K562 (cell line): ENCODE measurements at regions not wholly inside any gene's neighbourhood (a gene's known extent, or its start where the extent isn't known, plus 50 kb on each side); places are given as distances from the start of the nearest gene placed in this dataset.

Experiments
- ATAC-seq: fragments of 200-7000 bp; cut with Tn5 transposase; 3 replicates; pipeline ENCODE4 v1.9.1; 2020; ENCODE audit warnings: moderate library complexity
- BruUV-seq: library from RNA; stranded (reverse); fragments of 400-500 nt; replicated peaks from 2 replicates; lab custom pipeline; 2021; lab: Mats Ljungman, UMichigan
- CTCF ChIA-PET: fragments of 300-600 bp; formaldehyde crosslinking; extraction: SDS; loops from one replicate; lab custom pipeline; 2021; ENCODE audit warnings: low intra/inter-chr PET ratio; lab: Yijun Ruan, JAX
- POLR2A ChIA-PET: fragments of 300-600, 350-650 bp; sonication (Branson Sonifier 250); formaldehyde crosslinking; extraction: SDS; loops from one replicate; lab custom pipeline; 2021; ENCODE audit warnings: antibody characterized with exemption, inconsistent platforms; lab: Yijun Ruan, JAX
- DNase-seq, 4 experiments: peaks; one replicate each; pipeline versions ENCODE4 v3.0.0 to v3.0.0-alpha.2; 2011 to 2018; ENCODE audit warnings: low spot score in 3 of 4, mixed read lengths in 3 of 4; ENCODE audit errors: extremely low read depth in 1 of 4
- FAIRE-seq: peaks from 2 replicates; lab custom pipeline; 2011; peaks lifted over from hg19 to GRCh38; lab: Jason Lieb, UNC
- H2AFZ ChIP-seq: 2 replicates; pipeline ENCODE4 v1.6.0; 2011; ENCODE audit warnings: low read depth, low read length, control low read depth, inconsistent platforms
- H3K27ac ChIP-seq: fragments of 200-600 bp; 3 replicates; pipeline ENCODE4 v1.8.0; 2011; ENCODE audit warnings: low read depth, mild to moderate bottlenecking, control low read depth, inconsistent platforms, low read length, moderate library complexity, mixed read lengths; ENCODE audit errors: extremely low read depth
- H3K27me3 ChIP-seq, 2 experiments: fragments of 300-600 bp in 1 of 2; 2 replicates in 1 of 2; 3 replicates in 1 of 2; pipeline versions ENCODE4 v1.6.0 to v1.8.0; 2011; ENCODE audit warnings: inconsistent platforms in 2 of 2, low read length in 2 of 2, mild to moderate bottlenecking in 1 of 2, mixed read lengths in 1 of 2, moderate library complexity in 1 of 2; ENCODE audit not compliant: control insufficient read depth in 2 of 2, insufficient read depth in 2 of 2
- H3K36me3 ChIP-seq: fragments of 300-600 bp; 3 replicates; pipeline ENCODE4 v1.8.0; 2011; ENCODE audit warnings: mild to moderate bottlenecking, low read length, inconsistent platforms; ENCODE audit not compliant: control insufficient read depth, insufficient read depth
- H3K4me1 ChIP-seq, 2 experiments: fragments of 200-600 bp in 1 of 2; replicated peaks in 1 of 2; 2 replicates in 1 of 2; 3 replicates in 1 of 2; pipeline versions ENCODE4 v1.5.1 to v1.8.0; 2011; ENCODE audit warnings: inconsistent platforms in 2 of 2, low read length in 2 of 2, mild to moderate bottlenecking in 1 of 2, mixed read lengths in 1 of 2, moderate library complexity in 1 of 2; ENCODE audit not compliant: control insufficient read depth in 2 of 2, insufficient read depth in 2 of 2
- H3K4me2 ChIP-seq: 2 replicates; pipeline ENCODE4 v1.6.1; 2011; ENCODE audit warnings: low read length, control low read depth, inconsistent platforms, mixed read lengths; ENCODE audit not compliant: insufficient read depth
- H3K4me3 ChIP-seq: fragments of 200-600 bp; sonication (generic), shearing (Covaris generic); 2 replicates; pipeline ENCODE4 v1.5.1; 2016; ENCODE audit warnings: control low read depth, inconsistent platforms
- H3K79me2 ChIP-seq: fragments of 200-600 bp; 3 replicates; pipeline ENCODE4 v1.8.0; 2011; ENCODE audit warnings: low read length, inconsistent platforms; ENCODE audit not compliant: control insufficient read depth, insufficient read depth
- H3K9ac ChIP-seq, 2 experiments: 2 replicates each; pipeline versions ENCODE4 v1.6.0 to v1.6.1; 2011; ENCODE audit warnings: low read depth in 2 of 2, low read length in 2 of 2, control low read depth in 1 of 2, inconsistent platforms in 1 of 2, mild to moderate bottlenecking in 1 of 2, mixed read lengths in 1 of 2; ENCODE audit not compliant: insufficient read depth in 1 of 2
- H3K9me1 ChIP-seq: one replicate; pipeline ENCODE4 v1.6.0; 2011; ENCODE audit warnings: inconsistent platforms, mild to moderate bottlenecking, low read length, moderate library complexity; ENCODE audit not compliant: control insufficient read depth, insufficient read depth
- H3K9me3 ChIP-seq: replicated peaks from 2 replicates; pipeline ENCODE4 v1.5.1; 2011; ENCODE audit warnings: low read depth, low read length, inconsistent platforms; ENCODE audit not compliant: control insufficient read depth, insufficient read depth
- H4K20me1 ChIP-seq: replicated peaks from 2 replicates; pipeline ENCODE4 v1.6.1; 2011; ENCODE audit warnings: low read length, inconsistent platforms, mixed read lengths; ENCODE audit not compliant: control insufficient read depth, insufficient read depth
- BRCA1 ChIP-seq, 2 experiments: fragments of 450-650 bp in 1 of 2; sonication (generic) in 1 of 2; formaldehyde crosslinking in 1 of 2; IDR thresholded peaks; 2 replicates each; pipeline versions ENCODE4 v1.5.0 to v1.6.1; 2017 to 2020; ENCODE audit warnings: mild to moderate bottlenecking in 1 of 2, missing genetic modification reagents in 1 of 2
- CBFB ChIP-seq: sonication (generic); formaldehyde crosslinking; IDR thresholded peaks from 2 replicates; pipeline ENCODE4 v1.4.0; 2020; ENCODE audit warnings: mild to moderate bottlenecking, missing genetic modification reagents
- CSDE1 ChIP-seq, 2 experiments: fragments of 450-650 bp; IDR thresholded peaks; 2 replicates each; pipeline ENCODE4 v1.6.1; 2016; ENCODE audit warnings: mild to moderate bottlenecking in 1 of 2
- FOSL1 ChIP-seq: fragments of 200-800 bp; sonication (Bioruptor generic); conservative IDR thresholded peaks from 2 replicates; pipeline ENCODE4 v1.6.1; 2016; ENCODE audit warnings: missing genetic modification characterization, missing compliant biosample characterization
- NCOA2 ChIP-seq, 2 experiments: fragments of 450-650 bp; IDR thresholded peaks; 2 replicates each; pipeline ENCODE4 v1.6.1; 2018; ENCODE audit warnings: mild to moderate bottlenecking in 2 of 2, moderate library complexity in 1 of 2; ENCODE audit not compliant: partially characterized antibody in 2 of 2
- PHB ChIP-seq: fragments of 250-450 bp; sonication (Bioruptor Pico); IDR thresholded peaks from 2 replicates; pipeline ENCODE4 v1.5.0; 2021
- ZNF280B ChIP-seq: fragments of 250-450 bp; sonication (Bioruptor Pico); IDR thresholded peaks from 2 replicates; pipeline ENCODE4 v1.5.1; 2021; ENCODE audit warnings: mild to moderate bottlenecking
- ZNF507 ChIP-seq: conservative IDR thresholded peaks from 2 replicates; pipeline ENCODE4 v1.6.1; 2017; ENCODE audit warnings: missing genetic modification characterization, missing compliant biosample characterization
- ZNF561 ChIP-seq: fragments of 450-650 bp; formaldehyde crosslinking; conservative IDR thresholded peaks from 2 replicates; pipeline ENCODE4 v1.4.0; 2020; ENCODE audit warnings: mild to moderate bottlenecking, moderate library complexity
- WGBS: fragments of 100-300 bp; shearing (Covaris generic); methylation state at CpG from one replicate; pipeline ENCODE4 v1.1.6; 2016; ENCODE audit warnings: low coverage, mixed read lengths; ENCODE audit not compliant: insufficient coverage; ENCODE audit errors: missing lambda C conversion rate; 5-methylcytosine and 5-hydroxymethylcytosine counted together
- in situ Hi-C: fragments of 300-500 bp; cut with MboI; formaldehyde crosslinking; loops from 4 replicates; pipeline ENCODE4 v1.15.0; 2018; ENCODE audit warnings: inconsistent platforms, mixed read lengths
- intact Hi-C: fragments of 100-400 bp; cut with micrococcal nuclease; formaldehyde crosslinking; loops from 2 replicates; pipeline ENCODE4 v1.14.2; 2022

- Histone ChIP-seq H3K27me3 (no peaks in the 10 kb centered on the region), H3K9me3 (no peaks in the 10 kb centered on the region), H3K4me1 (no peaks in the 10 kb centered on the region), H3K9ac (no peak overlapping the region), H3K4me2 (no peak overlapping the region), H4K20me1 (no peaks in the 10 kb centered on the region), H3K9me1 (no peaks in the 10 kb centered on the region), H3K79me2 (no peaks in the 10 kb centered on the region), H3K4me3 (no peak overlapping the region), H3K27ac (no peak overlapping the region), H3K36me3 (no peaks in the 10 kb centered on the region), H2AFZ (no peak overlapping the region)
- ATAC-seq (no peak), FAIRE-seq (no peak), DNase-seq (no peak)
- CTCF ChIA-PET: no interaction called here
- in situ Hi-C loops: no loop called here
- POLR2A ChIA-PET: no interaction called here
- no peak for TF ChIP-seq ZNF280B (CRISPR knock-in tag)
- no peak for TF ChIP-seq ZNF507
- no peak for TF ChIP-seq ZNF561 (CRISPR knock-in tag)
- BruUV-seq: no TSS peak
- WGBS: 0% methylated on average over 1 of the region's 1 CpG
- intact Hi-C loops: no loop called here
These were observed 459.3 kb downstream of the CETN3 start for GRCh38 chr5:89950234-89950633.

GRCh38 chr5:89948977-89949376 lies 460.6 kb downstream of the CETN3 start:
- POLR2A ChIA-PET: no interaction called here
- DNase-seq: no peak
- Histone ChIP-seq H3K27ac (no peak overlapping the region), H2AFZ (no peak overlapping the region), H3K9ac (no peak overlapping the region), H3K79me2 (no peaks in the 10 kb centered on the region), H3K4me1 (no peaks in the 10 kb centered on the region), H3K36me3 (no peaks in the 10 kb centered on the region), H3K4me2 (no peak overlapping the region), H3K27me3 (no peaks in the 10 kb centered on the region), H4K20me1 (no peaks in the 10 kb centered on the region), H3K9me3 (no peaks in the 10 kb centered on the region), H3K9me1 (no peaks in the 10 kb centered on the region), H3K4me3 (no peak overlapping the region)
- CTCF ChIA-PET: no interaction called here
- WGBS: 0% methylated on average over 1 of the region's 1 CpG
- no peak for ATAC-seq
- BruUV-seq: no TSS peak
- no peak for FAIRE-seq
- in situ Hi-C loops: no loop called here
- no peak for TF ChIP-seq CBFB (CRISPR knock-in tag)
- TF ChIP-seq NCOA2 (IDR thresholded peaks at IDR 0.05; ENCODE audit: partially characterized antibody in 2 of 2): no peak
- TF ChIP-seq CSDE1 (IDR thresholded peaks at IDR 0.05): no peak
- TF ChIP-seq BRCA1 (IDR thresholded peaks at IDR 0.05): no peak
- no peak for TF ChIP-seq BRCA1 (CRISPR knock-in tag; IDR thresholded peaks at IDR 0.05)
- no peak for TF ChIP-seq PHB
- no peak for TF ChIP-seq FOSL1 (tag)
- intact Hi-C loops: no loop called here
